RWPE1 (cell line): ENCODE measurements at regions not wholly inside any gene's neighbourhood (a gene's known extent, or its start where the extent isn't known, plus 50 kb on each side); places are given as distances from the start of the nearest gene placed in this dataset.

ENCODE experiments used
- CTCF ChIA-PET: fragments of 350-600 bp; sonication (Branson Sonifier 250); formaldehyde crosslinking; extraction: SDS; loops from one replicate; lab custom pipeline; 2021; lab: Yijun Ruan, JAX
- POLR2A ChIA-PET: fragments of 400-600 bp; formaldehyde crosslinking; extraction: SDS; loops from one replicate; lab custom pipeline; 2020; ENCODE audit warnings: antibody characterized with exemption; ENCODE audit not compliant: low non-redundant PET; lab: Yijun Ruan, JAX
- DNase-seq: peaks from one replicate; pipeline ENCODE4 v3.0.0; 2012; ENCODE audit warnings: low spot score
- H3K27ac ChIP-seq: fragments of 450-650 bp; 2 replicates; pipeline ENCODE4 v1.5.1; 2017
- TF ChIP-seq, protein P1 (sequence below): fragments of 450-650 bp; conservative IDR thresholded peaks from 2 replicates; pipeline ENCODE4 v1.5.1; 2017; ENCODE audit warnings: low read depth, mild to moderate bottlenecking

DNA sequence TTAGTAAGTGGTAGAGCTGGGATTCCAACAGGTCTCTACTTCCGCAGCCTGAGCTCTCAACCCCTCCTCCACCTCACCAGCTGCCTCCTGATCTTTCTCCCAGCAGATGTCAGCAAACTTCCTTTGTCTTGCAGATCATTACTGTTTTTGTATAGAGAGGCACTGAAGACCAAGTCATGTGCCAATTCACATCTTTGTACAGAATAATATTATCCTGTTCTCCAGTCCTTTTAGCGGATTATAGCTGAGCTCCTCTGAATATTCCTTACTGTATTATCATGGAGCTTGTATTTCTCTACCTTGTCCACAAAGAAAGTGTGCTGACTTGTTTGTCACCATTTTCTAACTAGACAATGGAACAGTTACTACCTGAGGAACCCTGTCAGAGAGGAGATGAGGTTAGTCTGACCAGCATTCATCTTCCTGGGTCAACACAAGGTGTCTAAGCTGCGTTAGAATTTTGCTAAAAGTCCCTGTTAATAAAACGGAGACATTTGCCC lies 142.3 kb upstream of the ARHGAP5 start:
- ChIA-PET CTCF (interaction anchor here (0.6 to 1.0 kb wide), 4 partner anchors 33 to 487 kb away, joined by 3 to 5 read pairs (median 4); no protein-coding TSS in a partner anchor), POLR2A (no interaction called here)
- DNase-seq, result peak; percentile 44
- TF ChIP-seq, protein P1, sequence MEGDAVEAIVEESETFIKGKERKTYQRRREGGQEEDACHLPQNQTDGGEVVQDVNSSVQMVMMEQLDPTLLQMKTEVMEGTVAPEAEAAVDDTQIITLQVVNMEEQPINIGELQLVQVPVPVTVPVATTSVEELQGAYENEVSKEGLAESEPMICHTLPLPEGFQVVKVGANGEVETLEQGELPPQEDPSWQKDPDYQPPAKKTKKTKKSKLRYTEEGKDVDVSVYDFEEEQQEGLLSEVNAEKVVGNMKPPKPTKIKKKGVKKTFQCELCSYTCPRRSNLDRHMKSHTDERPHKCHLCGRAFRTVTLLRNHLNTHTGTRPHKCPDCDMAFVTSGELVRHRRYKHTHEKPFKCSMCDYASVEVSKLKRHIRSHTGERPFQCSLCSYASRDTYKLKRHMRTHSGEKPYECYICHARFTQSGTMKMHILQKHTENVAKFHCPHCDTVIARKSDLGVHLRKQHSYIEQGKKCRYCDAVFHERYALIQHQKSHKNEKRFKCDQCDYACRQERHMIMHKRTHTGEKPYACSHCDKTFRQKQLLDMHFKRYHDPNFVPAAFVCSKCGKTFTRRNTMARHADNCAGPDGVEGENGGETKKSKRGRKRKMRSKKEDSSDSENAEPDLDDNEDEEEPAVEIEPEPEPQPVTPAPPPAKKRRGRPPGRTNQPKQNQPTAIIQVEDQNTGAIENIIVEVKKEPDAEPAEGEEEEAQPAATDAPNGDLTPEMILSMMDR, result no peak
- no peak overlapping the region for H3K27ac ChIP-seq

DNA sequence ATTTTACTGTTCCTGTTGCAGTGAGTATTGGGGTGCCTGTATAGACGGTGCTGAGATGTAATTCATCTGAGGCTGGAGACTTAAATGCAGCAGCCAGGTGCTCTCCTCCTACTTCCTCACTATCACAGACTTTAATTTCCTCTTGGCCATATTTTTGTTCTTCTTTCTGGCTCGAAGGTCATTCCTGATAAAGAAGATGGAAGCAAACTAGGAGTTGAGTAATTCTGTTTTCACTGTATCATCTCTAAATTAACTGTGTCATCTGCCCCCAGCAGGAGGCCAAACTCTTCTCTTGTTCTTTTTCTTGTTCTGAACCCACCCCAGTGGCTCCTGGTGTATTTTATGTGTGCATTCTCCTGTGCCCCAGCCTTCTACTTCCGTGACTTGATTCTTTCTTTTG lies 141.7 kb upstream of the ARHGAP5 start:
- CTCF ChIA-PET, result interaction anchor here (0.6 to 1.0 kb wide), 4 partner anchors 138 to 486 kb away, joined by 3 to 5 read pairs (median 4); no protein-coding TSS in a partner anchor
- POLR2A ChIA-PET, result no interaction called here
- H3K27ac ChIP-seq, result no peak overlapping the region
- DNase-seq, result no peak
- TF ChIP-seq, protein P1, result no peak

DNA sequence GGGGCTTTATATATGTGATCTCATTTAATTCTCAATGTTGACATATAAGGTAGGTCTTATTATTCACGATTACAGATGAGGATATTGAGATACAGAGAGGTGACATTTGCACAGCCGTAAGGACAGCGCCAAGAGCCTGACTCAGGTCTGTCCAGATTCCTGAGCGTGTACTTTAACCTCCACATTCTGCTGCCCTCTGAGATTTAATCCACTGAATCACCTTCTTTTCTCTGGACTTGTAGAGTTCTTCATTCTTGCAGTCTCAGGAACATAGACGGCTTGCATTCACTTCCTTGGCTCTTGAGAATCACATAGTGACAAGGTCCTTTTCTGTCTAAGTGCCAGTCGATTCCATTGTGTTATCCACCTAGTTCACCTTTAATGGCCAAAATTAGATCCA lies 141.0 kb upstream of the ARHGAP5 start:
- POLR2A ChIA-PET, result no interaction called here
- no peak overlapping the region for H3K27ac ChIP-seq
- CTCF ChIA-PET, result interaction anchor here (0.6 to 0.8 kb wide), 2 partner anchors 203 to 475 kb away, joined by 4 read pairs; no protein-coding TSS in a partner anchor
- TF ChIP-seq, protein P1, result no peak
- no peak for DNase-seq

DNA sequence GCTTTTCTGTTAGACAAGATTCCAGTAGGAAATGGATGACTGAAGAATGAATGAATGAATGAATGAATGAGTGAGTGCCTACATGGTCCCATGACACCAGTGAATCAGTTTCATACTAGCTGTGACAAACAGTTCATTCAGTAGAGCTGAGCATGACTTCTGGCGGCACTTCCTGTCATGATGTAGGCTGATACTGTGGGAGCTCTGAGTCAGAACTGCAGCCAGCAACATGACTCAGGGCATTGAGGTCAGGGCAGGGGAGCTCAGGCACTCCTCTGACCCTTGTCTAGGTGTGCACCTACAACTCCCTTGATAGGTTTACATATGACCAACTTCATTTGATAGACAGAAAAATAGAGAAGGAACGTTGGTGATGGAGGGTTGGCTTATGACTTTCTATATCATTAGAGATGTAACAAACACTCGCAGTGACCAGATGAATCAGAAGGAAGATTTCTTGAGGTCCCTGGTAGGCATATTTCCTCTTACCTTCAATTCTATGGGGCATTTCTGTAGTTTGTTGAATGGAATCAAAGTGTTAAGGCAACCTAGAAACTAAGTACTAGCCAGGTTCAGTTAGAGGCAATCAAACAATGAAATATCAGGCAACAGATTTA lies 139.3 kb upstream of the ARHGAP5 start:
- ChIA-PET POLR2A (no interaction called here), CTCF (interaction anchor here (0.8 to 1.1 kb wide), 2 partner anchors 11 to 51 kb away, joined by 3 to 5 read pairs; no protein-coding TSS in a partner anchor)
- no peak overlapping the region; the same call in 1 of the 2 replicates for H3K27ac ChIP-seq
- DNase-seq, result peak; percentile 75
- TF ChIP-seq, protein P1, result no peak

DNA sequence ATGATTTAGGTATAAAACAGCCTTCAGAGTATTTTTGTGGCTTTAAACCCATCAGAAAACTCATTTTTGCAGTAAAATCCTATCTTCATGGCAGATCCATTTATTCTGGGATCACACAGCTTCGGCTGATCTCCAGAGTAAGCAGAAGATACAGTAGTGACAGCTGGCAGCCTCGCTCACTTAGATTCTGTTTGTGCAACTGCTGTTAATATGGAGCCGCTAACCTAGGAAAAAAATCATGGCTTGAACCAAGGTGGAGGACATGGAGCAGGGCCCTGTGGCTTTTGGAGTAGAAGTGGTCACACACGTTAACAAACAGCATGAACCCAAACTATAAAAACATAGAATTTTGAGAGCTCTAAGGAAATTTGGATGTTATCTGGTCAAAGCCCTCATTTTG lies 137.2 kb upstream of the ARHGAP5 start:
- TF ChIP-seq, protein P1, result no peak
- CTCF ChIA-PET, result interaction anchor here (0.6 to 0.7 kb wide), 3 partner anchors 14 to 1167 kb away, joined by 3 to 5 read pairs (median 3); no protein-coding TSS in a partner anchor
- DNase-seq, result no peak
- no peak overlapping the region for H3K27ac ChIP-seq
- POLR2A ChIA-PET, result no interaction called here

DNA sequence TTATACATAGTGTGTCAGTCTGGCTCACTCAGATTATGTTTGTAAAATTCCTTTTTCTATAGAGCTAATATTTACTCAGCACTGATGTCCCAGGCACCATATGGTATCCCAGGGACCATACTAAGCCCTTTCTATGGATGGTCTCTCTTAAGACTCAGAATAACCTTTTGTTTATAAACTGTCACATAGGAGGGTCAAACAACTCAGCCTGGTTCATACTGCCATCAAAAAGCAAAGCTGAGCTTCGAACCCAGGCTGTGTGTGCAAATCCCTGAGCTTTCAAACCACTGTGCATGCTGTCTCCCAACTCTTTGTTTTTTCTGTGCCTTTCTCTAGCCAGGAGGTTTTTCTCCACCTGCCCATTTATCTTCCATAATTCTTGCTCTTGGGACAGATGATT lies 135.6 kb upstream of the ARHGAP5 start:
- ChIA-PET CTCF (no interaction called here), POLR2A (no interaction called here)
- TF ChIP-seq, protein P1, result no peak
- H3K27ac ChIP-seq, result no peak overlapping the region
- DNase-seq, result no peak
